Kidney epithelial cell (primary cell): ENCODE measurements at regions not wholly inside any gene's neighbourhood (a gene's known extent, or its start where the extent isn't known, plus 50 kb on each side); places are given as distances from the start of the nearest gene placed in this dataset.

ENCODE experiments used
- DNase-seq: peaks from one replicate; pipeline ENCODE4 v3.0.0-alpha.2; 2010; ENCODE audit warnings: low read depth
- H3K27me3 ChIP-seq: 2 replicates; pipeline ENCODE4 v1.6.0; 2011; ENCODE audit warnings: low read length; ENCODE audit not compliant: control insufficient read depth, insufficient read depth
- H3K36me3 ChIP-seq: 2 replicates; pipeline ENCODE4 v1.5.1; 2011; ENCODE audit warnings: low read length; ENCODE audit not compliant: control insufficient read depth, insufficient read depth
- H3K4me3 ChIP-seq: 2 replicates; pipeline ENCODE4 v1.5.1; 2011; ENCODE audit warnings: low read depth, mild to moderate bottlenecking, control low read depth, low read length
- TF ChIP-seq, protein P1 (sequence below): IDR thresholded peaks from 2 replicates; pipeline ENCODE4 v1.5.1; 2011; ENCODE audit warnings: mild to moderate bottlenecking, moderate library complexity, low read length, control low read depth, inconsistent platforms; ENCODE audit not compliant: insufficient read depth, poor library complexity, severe bottlenecking

- DNase-seq: no peak
- Histone ChIP-seq H3K27me3 (peaks cover 2% of the 10 kb centered on the region), H3K4me3 (no peak overlapping the region), H3K36me3 (no peaks in the 10 kb centered on the region)
- TF ChIP-seq, protein P1, sequence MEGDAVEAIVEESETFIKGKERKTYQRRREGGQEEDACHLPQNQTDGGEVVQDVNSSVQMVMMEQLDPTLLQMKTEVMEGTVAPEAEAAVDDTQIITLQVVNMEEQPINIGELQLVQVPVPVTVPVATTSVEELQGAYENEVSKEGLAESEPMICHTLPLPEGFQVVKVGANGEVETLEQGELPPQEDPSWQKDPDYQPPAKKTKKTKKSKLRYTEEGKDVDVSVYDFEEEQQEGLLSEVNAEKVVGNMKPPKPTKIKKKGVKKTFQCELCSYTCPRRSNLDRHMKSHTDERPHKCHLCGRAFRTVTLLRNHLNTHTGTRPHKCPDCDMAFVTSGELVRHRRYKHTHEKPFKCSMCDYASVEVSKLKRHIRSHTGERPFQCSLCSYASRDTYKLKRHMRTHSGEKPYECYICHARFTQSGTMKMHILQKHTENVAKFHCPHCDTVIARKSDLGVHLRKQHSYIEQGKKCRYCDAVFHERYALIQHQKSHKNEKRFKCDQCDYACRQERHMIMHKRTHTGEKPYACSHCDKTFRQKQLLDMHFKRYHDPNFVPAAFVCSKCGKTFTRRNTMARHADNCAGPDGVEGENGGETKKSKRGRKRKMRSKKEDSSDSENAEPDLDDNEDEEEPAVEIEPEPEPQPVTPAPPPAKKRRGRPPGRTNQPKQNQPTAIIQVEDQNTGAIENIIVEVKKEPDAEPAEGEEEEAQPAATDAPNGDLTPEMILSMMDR: no peak
These were observed 81.4 kb upstream of the BACE2 start for GRCh38 chr21:41086569-41086968.

GRCh38 chr21:41090981-41091380, 77.0 kb upstream of the BACE2 start:
- H3K36me3 ChIP-seq: no peaks in the 10 kb centered on the region
- TF ChIP-seq, protein P1: no peak
- DNase-seq: no peak
- H3K4me3 ChIP-seq: no peak overlapping the region
- H3K27me3 ChIP-seq: peaks cover 2% of the 10 kb centered on the region

GRCh38 chr21:41091616-41092015, 76.3 kb upstream of the BACE2 start:
- no peak for DNase-seq
- TF ChIP-seq, protein P1: no peak
- no peak overlapping the region for H3K4me3 ChIP-seq
- H3K36me3 ChIP-seq: no peaks in the 10 kb centered on the region
- peaks cover under 1% of the 10 kb centered on the region for H3K27me3 ChIP-seq

DNA sequence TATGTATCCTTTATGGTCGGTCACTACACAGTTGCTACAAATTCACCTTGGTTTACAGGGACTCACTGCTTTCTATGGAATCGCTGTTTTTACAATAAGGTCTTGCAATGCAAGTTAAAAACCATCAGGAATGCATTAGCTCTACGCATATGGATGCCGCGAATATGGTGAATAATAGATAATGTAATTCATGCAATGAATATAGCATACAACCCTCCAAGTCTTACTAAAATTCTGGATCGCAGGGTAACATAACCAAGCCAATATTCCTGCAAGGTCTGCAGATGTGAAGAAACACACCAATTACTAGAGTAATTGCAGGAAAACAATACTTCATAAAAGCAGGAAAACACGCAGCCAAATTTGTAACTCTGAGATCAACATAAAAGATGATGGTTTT, 75.6 kb upstream of the BACE2 start:
- H3K27me3 ChIP-seq: no peaks in the 10 kb centered on the region

GRCh38 chr21:41095983-41096382, 72.0 kb upstream of the BACE2 start:
- Histone ChIP-seq H3K27me3 (no peaks in the 10 kb centered on the region), H3K36me3 (no peaks in the 10 kb centered on the region), H3K4me3 (no peak overlapping the region)
- TF ChIP-seq, protein P1: no peak
- DNase-seq: no peak

More for the DNA sequence above, 75.6 kb upstream of the BACE2 start:
- no peak for DNase-seq
- no peak overlapping the region for H3K4me3 ChIP-seq
- TF ChIP-seq, protein P1: no peak
- no peaks in the 10 kb centered on the region for H3K36me3 ChIP-seq

DNA sequence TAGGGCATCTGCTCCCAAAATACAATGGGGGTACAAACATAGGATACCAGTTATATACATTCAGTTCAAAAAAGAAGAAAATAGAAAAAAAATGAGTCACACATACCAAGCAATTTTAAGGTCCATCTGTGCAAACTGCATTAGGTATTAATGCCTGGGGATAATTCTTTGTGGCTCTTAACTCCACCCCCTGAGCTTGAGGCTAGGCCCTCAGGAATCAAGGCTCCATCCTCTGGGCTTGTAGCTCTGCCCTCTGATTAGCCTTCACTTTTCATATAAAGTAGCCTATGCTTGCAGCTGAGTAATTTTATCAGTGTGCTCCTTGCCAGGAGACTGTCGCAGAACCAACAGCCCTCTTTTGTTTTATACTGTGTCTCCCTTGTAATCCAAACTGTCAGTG, 69.9 kb upstream of the BACE2 start:
- DNase-seq: no peak
- Histone ChIP-seq H3K27me3 (peaks cover 3% of the 10 kb centered on the region), H3K4me3 (no peak overlapping the region), H3K36me3 (no peaks in the 10 kb centered on the region)
- TF ChIP-seq, protein P1: no peak
